ENCODE measurements at regions not wholly inside any gene's neighbourhood (a gene's known extent, or its start where the extent isn't known, plus 50 kb on each side); places are given as distances from the start of the nearest gene placed in this dataset.

DNA sequence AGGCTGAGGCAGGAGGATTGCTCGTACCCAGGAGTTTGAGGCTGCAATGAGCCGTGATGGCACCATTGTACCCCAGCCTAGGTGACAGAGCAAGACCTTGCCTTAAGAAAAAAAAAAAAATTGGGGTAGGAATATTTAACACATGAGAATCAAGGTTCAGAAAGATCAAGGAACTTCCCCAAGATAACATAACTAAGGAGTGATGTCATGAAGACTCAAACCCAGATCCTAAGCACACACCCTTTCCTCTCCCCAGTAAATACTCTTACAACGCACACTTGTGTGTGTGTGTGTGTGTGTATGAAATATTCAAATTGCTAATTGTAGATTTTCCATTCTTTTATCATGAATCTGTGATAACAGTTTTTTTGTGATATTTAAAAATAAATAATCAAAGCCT, 90.6 kb upstream of the NUDT4 start:
- no peak for DNase-seq (ENCODE audit: low read depth)
- TF ChIP-seq, protein P1, sequence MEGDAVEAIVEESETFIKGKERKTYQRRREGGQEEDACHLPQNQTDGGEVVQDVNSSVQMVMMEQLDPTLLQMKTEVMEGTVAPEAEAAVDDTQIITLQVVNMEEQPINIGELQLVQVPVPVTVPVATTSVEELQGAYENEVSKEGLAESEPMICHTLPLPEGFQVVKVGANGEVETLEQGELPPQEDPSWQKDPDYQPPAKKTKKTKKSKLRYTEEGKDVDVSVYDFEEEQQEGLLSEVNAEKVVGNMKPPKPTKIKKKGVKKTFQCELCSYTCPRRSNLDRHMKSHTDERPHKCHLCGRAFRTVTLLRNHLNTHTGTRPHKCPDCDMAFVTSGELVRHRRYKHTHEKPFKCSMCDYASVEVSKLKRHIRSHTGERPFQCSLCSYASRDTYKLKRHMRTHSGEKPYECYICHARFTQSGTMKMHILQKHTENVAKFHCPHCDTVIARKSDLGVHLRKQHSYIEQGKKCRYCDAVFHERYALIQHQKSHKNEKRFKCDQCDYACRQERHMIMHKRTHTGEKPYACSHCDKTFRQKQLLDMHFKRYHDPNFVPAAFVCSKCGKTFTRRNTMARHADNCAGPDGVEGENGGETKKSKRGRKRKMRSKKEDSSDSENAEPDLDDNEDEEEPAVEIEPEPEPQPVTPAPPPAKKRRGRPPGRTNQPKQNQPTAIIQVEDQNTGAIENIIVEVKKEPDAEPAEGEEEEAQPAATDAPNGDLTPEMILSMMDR (IDR thresholded peaks at IDR 0.05; ENCODE audit: control insufficient read depth, insufficient read depth, low read depth, low read length, missing control alignments): no peak
- no peak overlapping the region for H3K4me3 ChIP-seq (ENCODE audit: control insufficient read depth, low read depth, low read length)

DNA sequence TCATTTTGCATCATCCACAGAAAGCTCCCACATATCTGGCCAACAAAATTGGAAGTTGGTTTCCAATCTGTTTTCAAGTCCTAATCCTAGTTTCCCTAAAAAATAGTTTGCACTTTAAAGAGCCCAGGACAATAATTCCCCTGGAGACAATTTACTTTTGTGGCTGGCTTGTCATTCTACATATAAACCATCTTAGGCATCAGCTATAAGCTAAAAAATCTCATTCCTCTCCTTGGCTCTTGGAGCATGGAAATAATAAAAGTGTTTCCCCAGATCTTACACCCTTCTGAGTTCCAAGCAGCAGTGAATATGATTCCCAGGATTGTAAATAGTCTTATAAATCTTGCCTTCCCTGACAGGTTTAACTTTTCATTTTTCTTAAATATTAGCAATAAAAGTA, 89.1 kb upstream of the NUDT4 start:
- no peak for DNase-seq (ENCODE audit: low read depth)
- TF ChIP-seq, protein P1 (IDR thresholded peaks at IDR 0.05; ENCODE audit: control insufficient read depth, insufficient read depth, low read depth, low read length, missing control alignments): no peak
- no peak overlapping the region for H3K4me3 ChIP-seq (ENCODE audit: control insufficient read depth, low read depth, low read length)

DNA sequence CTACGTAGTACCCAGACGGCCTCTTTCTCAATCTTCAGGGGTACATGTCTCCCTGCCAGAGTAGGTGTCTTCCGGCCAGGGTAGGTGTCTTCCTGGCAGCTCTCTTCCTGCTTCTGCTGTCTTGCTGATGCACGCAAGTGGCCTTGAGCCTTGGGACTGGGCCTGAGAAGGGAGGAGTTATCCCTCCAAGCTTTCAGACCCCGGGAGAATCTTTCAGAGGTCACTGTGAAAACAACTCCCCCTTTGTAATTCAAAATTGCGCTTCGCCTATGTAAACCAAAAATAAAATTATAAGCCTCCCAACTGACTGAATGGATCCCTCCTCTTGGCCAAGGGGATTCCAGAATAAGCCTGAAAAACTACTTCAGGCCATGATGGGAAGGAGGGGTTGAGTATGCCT, 87.3 kb upstream of the NUDT4 start:
- no peak for DNase-seq (ENCODE audit: low read depth)
- TF ChIP-seq, protein P1 (IDR thresholded peaks at IDR 0.05; ENCODE audit: control insufficient read depth, insufficient read depth, low read depth, low read length, missing control alignments): no peak
- H3K4me3 ChIP-seq (ENCODE audit: control insufficient read depth, low read depth, low read length): no peak overlapping the region

DNA sequence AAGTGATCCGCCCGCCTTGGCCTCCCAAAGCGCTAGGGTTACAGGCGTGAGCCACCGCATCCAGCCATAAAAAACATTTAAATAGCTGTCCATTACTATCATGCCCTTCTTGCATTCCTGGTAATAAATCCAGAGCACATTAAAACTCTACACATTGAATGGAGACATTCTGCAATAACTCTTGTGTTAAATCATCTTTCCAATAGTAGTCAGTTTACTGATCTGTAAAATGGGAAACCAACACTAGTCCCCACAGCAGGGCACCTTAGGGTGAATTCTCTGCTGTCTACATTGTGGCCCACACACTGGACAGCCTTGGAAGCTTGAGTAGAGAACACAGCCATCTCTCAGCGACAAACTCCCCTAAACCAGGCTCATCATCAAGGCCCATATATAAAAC, 85.5 kb upstream of the NUDT4 start:
- H3K4me3 ChIP-seq (ENCODE audit: control insufficient read depth, low read depth, low read length): no peak overlapping the region
- TF ChIP-seq, protein P1 (IDR thresholded peaks at IDR 0.05; ENCODE audit: control insufficient read depth, insufficient read depth, low read depth, low read length, missing control alignments): no peak
- no peak for DNase-seq (ENCODE audit: low read depth)

DNA sequence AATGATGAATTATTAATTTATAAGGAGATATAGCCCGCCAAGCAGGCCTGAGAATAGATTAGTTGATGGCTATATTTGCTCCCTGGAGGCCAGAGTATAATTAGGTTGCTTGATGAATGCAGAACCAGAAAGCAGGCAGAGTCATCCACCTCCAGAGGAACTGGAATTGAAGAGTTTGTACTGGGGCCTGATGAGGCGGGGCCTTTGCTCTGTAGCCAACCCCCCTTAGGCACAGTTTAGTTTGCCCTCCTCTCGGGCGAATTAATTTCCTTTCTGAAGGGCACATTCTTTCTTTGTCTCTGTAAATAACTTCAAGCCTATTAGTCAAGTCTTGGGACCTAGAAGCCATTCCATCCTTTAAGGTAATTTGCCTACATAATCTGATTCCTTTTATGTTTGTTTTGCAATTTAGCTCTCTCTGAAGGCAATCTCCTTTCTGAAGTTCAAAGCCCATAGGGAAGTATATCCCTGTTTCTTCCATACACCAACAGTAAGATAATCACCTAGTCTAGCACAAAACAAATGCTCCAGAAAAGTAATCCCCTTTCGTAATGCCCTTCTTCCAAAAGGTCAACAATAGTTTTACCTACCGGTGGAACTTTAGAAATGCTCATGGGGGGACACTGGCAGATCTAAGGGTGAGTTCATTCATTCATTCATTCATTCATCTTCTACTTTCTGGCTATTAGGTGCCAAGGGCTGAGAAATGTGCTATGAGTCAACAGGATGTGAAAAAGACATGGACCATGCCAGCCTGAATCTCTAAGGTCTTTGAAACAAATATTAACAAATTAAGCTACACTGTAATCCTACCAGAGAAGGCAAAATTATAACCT, 84.8 kb upstream of the NUDT4 start:
- DNase-seq (ENCODE audit: low read depth): no peak
- TF ChIP-seq, protein P1 (IDR thresholded peaks at IDR 0.05; ENCODE audit: control insufficient read depth, insufficient read depth, low read depth, low read length, missing control alignments): no peak
- H3K4me3 ChIP-seq (ENCODE audit: control insufficient read depth, low read depth, low read length): no peak overlapping the region

DNA sequence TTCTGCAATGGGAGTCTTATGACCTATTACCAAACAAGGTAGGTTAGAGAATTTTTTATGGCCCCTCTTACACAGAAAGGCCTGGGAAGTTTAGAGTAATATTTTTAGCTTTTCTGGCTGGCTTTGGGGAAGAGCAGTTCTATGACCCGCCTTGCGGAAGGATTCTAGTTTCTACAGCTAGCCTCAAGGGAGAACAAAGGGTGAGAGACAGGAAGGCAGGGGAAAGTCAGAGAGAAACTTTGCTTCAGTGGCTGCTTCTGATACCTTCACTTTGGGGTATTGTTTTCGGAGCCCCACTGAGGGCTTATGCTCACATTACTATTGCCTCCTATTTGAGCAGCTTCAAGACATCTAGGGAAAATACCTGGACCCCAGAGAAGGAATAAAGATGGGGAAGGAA, 80.7 kb upstream of the NUDT4 start:
- DNase-seq (ENCODE audit: low read depth): no peak
- TF ChIP-seq, protein P1 (IDR thresholded peaks at IDR 0.05; ENCODE audit: control insufficient read depth, insufficient read depth, low read depth, low read length, missing control alignments): no peak
- no peak overlapping the region for H3K4me3 ChIP-seq (ENCODE audit: control insufficient read depth, low read depth, low read length)
